Suppressor macrophage treated with lipopolysaccharide for 4 hours (primary cell): ENCODE measurements at regions not wholly inside any gene's neighbourhood (a gene's known extent, or its start where the extent isn't known, plus 50 kb on each side); places are given as distances from the start of the nearest gene placed in this dataset.

Experiments
- DNase-seq: peaks from one replicate; pipeline ENCODE4 v3.0.0-alpha.2; 2020

GRCh38 chr11:32161293-32161692, 70.4 kb downstream of the RCN1 start:
- DNase-seq, result no peak

- DNase-seq, result no peak
Measured at GRCh38 chr11:32162351-32162750, 71.5 kb downstream of the RCN1 start.

- no peak for DNase-seq
Measured at GRCh38 chr11:32162906-32163305, 72.0 kb downstream of the RCN1 start.

- DNase-seq, result no peak
Measured at GRCh38 chr11:32163557-32163956, 72.7 kb downstream of the RCN1 start.

GRCh38 chr11:32164836-32165235, 74.0 kb downstream of the RCN1 start:
- DNase-seq, result no peak

- no peak for DNase-seq
Measured at GRCh38 chr11:32168924-32169323, 78.0 kb downstream of the RCN1 start.

- DNase-seq, result no peak
Measured at GRCh38 chr11:32171445-32171844, 80.6 kb downstream of the RCN1 start.

- no peak for DNase-seq
Measured at GRCh38 chr11:32172041-32172847, 81.4 kb downstream of the RCN1 start.

GRCh38 chr11:32172848-32173834, 82.3 kb downstream of the RCN1 start:
- peak; percentile 57 for DNase-seq

GRCh38 chr11:32173977-32174376, 83.1 kb downstream of the RCN1 start:
- no peak for DNase-seq

GRCh38 chr11:32176223-32176934, 85.5 kb downstream of the RCN1 start:
- DNase-seq, result peak; percentile 87

GRCh38 chr11:32178692-32179091, 87.8 kb downstream of the RCN1 start:
- DNase-seq, result no peak

- no peak for DNase-seq
Measured at GRCh38 chr11:32183512-32183911, 92.6 kb downstream of the RCN1 start.

GRCh38 chr11:32184041-32184722, 93.3 kb downstream of the RCN1 start:
- no peak for DNase-seq

- no peak for DNase-seq
Measured at GRCh38 chr11:32184723-32185376, 94.0 kb downstream of the RCN1 start.

GRCh38 chr11:32186118-32186517, 95.2 kb downstream of the RCN1 start:
- no peak for DNase-seq

- no peak for DNase-seq
Measured at GRCh38 chr11:32187111-32187510, 96.2 kb downstream of the RCN1 start.

GRCh38 chr11:32188785-32189184, 97.9 kb downstream of the RCN1 start:
- DNase-seq, result no peak

- no peak for DNase-seq
Measured at GRCh38 chr11:32196137-32196536, 105.3 kb downstream of the RCN1 start.

- no peak for DNase-seq
Measured at GRCh38 chr11:32198053-32198452, 107.2 kb downstream of the RCN1 start.

GRCh38 chr11:32200136-32200847, 109.4 kb downstream of the RCN1 start:
- no peak for DNase-seq
